A673 (cell line): ENCODE measurements at regions not wholly inside any gene's neighbourhood (a gene's known extent, or its start where the extent isn't known, plus 50 kb on each side); places are given as distances from the start of the nearest gene placed in this dataset.

ENCODE experiments used
- BruUV-seq: library from RNA; stranded (reverse); fragments of 400-500 nt; replicated peaks from 2 replicates; lab custom pipeline; 2021; lab: Mats Ljungman, UMichigan
- CTCF ChIA-PET: fragments of 300-600 bp; sonication (Branson Sonifier 250); formaldehyde crosslinking; loops from one replicate; lab custom pipeline; 2022; ENCODE audit warnings: antibody characterized with exemption; lab: Charles Lee
- POLR2A ChIA-PET: fragments of 300-600 bp; sonication (Branson Sonifier 250); formaldehyde crosslinking; loops from one replicate; lab custom pipeline; 2022; ENCODE audit warnings: antibody characterized with exemption; ENCODE audit not compliant: low non-redundant PET; lab: Charles Lee
- DNase-seq: peaks from one replicate; pipeline ENCODE4 v3.0.0-alpha.2; 2015; ENCODE audit warnings: low spot score
- H3K27ac ChIP-seq: fragments of 200-600 bp; sonication (generic); 2 replicates; pipeline ENCODE4 v1.5.1; 2016; ENCODE audit warnings: mixed run types, low read depth, mild to moderate bottlenecking, mixed read lengths, antibody characterized with exemption, low read length; ENCODE audit not compliant: poor library complexity, severe bottlenecking
- H3K27me3 ChIP-seq: fragments of 200-600 bp; sonication (generic); replicated peaks from 2 replicates; pipeline ENCODE4 v1.6.1; 2017; ENCODE audit warnings: mixed run types, low read depth, mild to moderate bottlenecking, mixed read lengths, antibody characterized with exemption, low read length; ENCODE audit not compliant: insufficient read depth, poor library complexity
- H3K36me3 ChIP-seq: fragments of 200-600 bp; sonication (generic); 2 replicates; pipeline ENCODE4 v1.6.1; 2016; ENCODE audit warnings: mixed run types, mild to moderate bottlenecking, mixed read lengths, antibody characterized with exemption, low read length; ENCODE audit not compliant: insufficient read depth, poor library complexity, severe bottlenecking
- H3K4me1 ChIP-seq: fragments of 200-600 bp; sonication (generic); 2 replicates; pipeline ENCODE4 v1.6.1; 2017; ENCODE audit warnings: mixed run types, mild to moderate bottlenecking, mixed read lengths, antibody characterized with exemption, low read length; ENCODE audit not compliant: insufficient read depth, poor library complexity, severe bottlenecking
- H3K4me3 ChIP-seq: fragments of 200-600 bp; sonication (generic); 2 replicates; pipeline ENCODE4 v1.5.1; 2016; ENCODE audit warnings: low read depth, mixed run types, mild to moderate bottlenecking, mixed read lengths, low read length; ENCODE audit not compliant: poor library complexity, severe bottlenecking
- H3K9me3 ChIP-seq: fragments of 200-600 bp; sonication (generic); 2 replicates; pipeline ENCODE4 v1.6.1; 2016; ENCODE audit warnings: mixed run types, low read depth, mild to moderate bottlenecking, mixed read lengths, antibody characterized with exemption, low read length; ENCODE audit not compliant: poor library complexity, severe bottlenecking
- CTCF ChIP-seq: fragments of 300-800, 200-600 bp; sonication (generic); conservative IDR thresholded peaks from 2 replicates; pipeline ENCODE4 v1.5.1; 2017; ENCODE audit warnings: low read depth, mild to moderate bottlenecking, antibody characterized with exemption, low read length, moderate library complexity, mixed read lengths
- EZH2 ChIP-seq: fragments of 200-600 bp; sonication (generic); IDR thresholded peaks from 2 replicates; pipeline ENCODE4 v1.6.1; 2017; ENCODE audit warnings: borderline replicate concordance, low read depth, mild to moderate bottlenecking, mixed read lengths, antibody characterized with exemption, low read length; ENCODE audit not compliant: poor library complexity, severe bottlenecking
- intact Hi-C: fragments of 100-400 bp; cut with micrococcal nuclease; formaldehyde crosslinking; loops from one replicate; pipeline ENCODE4 v1.10.0; 2022; ENCODE audit not compliant: unreplicated experiment

GRCh38 chr6:27065183-27065582 lies 182.3 kb upstream of the PRSS16 start:
- ChIA-PET POLR2A (no interaction called here), CTCF (interaction anchor here (0.6 kb wide), 1 partner anchor 10 kb away, joined by 3 read pairs; no protein-coding TSS in a partner anchor)
- Histone ChIP-seq H3K4me1 (no peaks in the 10 kb centered on the region), H3K36me3 (no peaks in the 10 kb centered on the region), H3K27ac (no peak overlapping the region), H3K27me3 (no peaks in the 10 kb centered on the region), H3K4me3 (no peak overlapping the region), H3K9me3 (no peaks in the 10 kb centered on the region)
- no TSS peak for BruUV-seq
- DNase-seq = no peak
- TF ChIP-seq CTCF = no peak
- TF ChIP-seq EZH2 = no peak
- intact Hi-C loops = no loop called here

- H3K27me3 ChIP-seq = no peaks in the 10 kb centered on the region
- no peaks in the 10 kb centered on the region for H3K9me3 ChIP-seq
- TF ChIP-seq EZH2 (no peak), CTCF (no peak)
- ChIA-PET CTCF (no interaction called here), POLR2A (interaction anchor here (0.6 kb wide), 1 partner anchor 81 kb away, joined by 11 read pairs; a partner anchor contains a TSS)
- no TSS peak for BruUV-seq
- no peaks in the 10 kb centered on the region for H3K36me3 ChIP-seq
- H3K27ac ChIP-seq = no peak overlapping the region
- DNase-seq = no peak
- no peak overlapping the region for H3K4me3 ChIP-seq
- intact Hi-C loops = no loop called here
- H3K4me1 ChIP-seq = no peaks in the 10 kb centered on the region
Observed at GRCh38 chr6:27066381-27066780, 181.1 kb upstream of the PRSS16 start.

GRCh38 chr6:27066802-27067201 lies 180.7 kb upstream of the PRSS16 start:
- POLR2A ChIA-PET = no interaction called here
- H3K4me3 ChIP-seq = no peak overlapping the region
- DNase-seq = no peak
- no peaks in the 10 kb centered on the region for H3K9me3 ChIP-seq
- H3K27ac ChIP-seq = no peak overlapping the region
- no peaks in the 10 kb centered on the region for H3K27me3 ChIP-seq
- no peak for TF ChIP-seq CTCF
- no peak for TF ChIP-seq EZH2
- CTCF ChIA-PET = no interaction called here
- intact Hi-C loops = no loop called here
- H3K36me3 ChIP-seq = no peaks in the 10 kb centered on the region
- no TSS peak for BruUV-seq
- H3K4me1 ChIP-seq = no peaks in the 10 kb centered on the region
